Panc1 (cell line): ENCODE measurements at regions not wholly inside any gene's neighbourhood (a gene's known extent, or its start where the extent isn't known, plus 50 kb on each side); places are given as distances from the start of the nearest gene placed in this dataset.

Experiments used
- ATAC-seq: fragments of 200-7000 bp; cut with Tn5 transposase; 2 replicates; pipeline ENCODE4 v1.9.1; 2020; ENCODE audit warnings: mild to moderate bottlenecking, moderate library complexity
- BruUV-seq: library from RNA; stranded (reverse); fragments of 400-500 nt; replicated peaks from 2 replicates; lab custom pipeline; 2021; lab: Mats Ljungman, UMichigan
- CTCF ChIA-PET: fragments of 300-600 bp; sonication (Branson Sonifier 250); formaldehyde crosslinking; loops from one replicate; lab custom pipeline; 2022; ENCODE audit warnings: antibody characterized with exemption; lab: Charles Lee
- POLR2A ChIA-PET: fragments of 300-600 bp; sonication (Branson Sonifier 250); formaldehyde crosslinking; loops from one replicate; lab custom pipeline; 2022; ENCODE audit warnings: antibody characterized with exemption; lab: Charles Lee
- DNase-seq: peaks from one replicate; pipeline ENCODE4 v3.0.0-alpha.2; 2010; ENCODE audit warnings: low read depth, low spot score
- H3K27ac ChIP-seq: 2 replicates; pipeline ENCODE4 v1.5.1; 2011; ENCODE audit warnings: mild to moderate bottlenecking, low read length, inconsistent platforms
- H3K27me3 ChIP-seq: fragments of 200-500 bp; sonication (Bioruptor generic); 2 replicates; pipeline ENCODE4 v1.6.0; 2014; ENCODE audit warnings: low read length, inconsistent platforms; ENCODE audit not compliant: control insufficient read depth, insufficient read depth
- H3K36me3 ChIP-seq: fragments of 200-500 bp; sonication (Bioruptor generic); 2 replicates; pipeline ENCODE4 v1.5.1; 2014; ENCODE audit warnings: inconsistent platforms, mild to moderate bottlenecking, low read length, moderate library complexity; ENCODE audit not compliant: control insufficient read depth, insufficient read depth
- H3K4me1 ChIP-seq: 2 replicates; pipeline ENCODE4 v1.5.1; 2011; ENCODE audit warnings: inconsistent platforms, mild to moderate bottlenecking, low read length, moderate library complexity; ENCODE audit not compliant: control insufficient read depth, insufficient read depth
- H3K4me3 ChIP-seq, 2 experiments: 2 replicates each; pipeline ENCODE4 v1.5.1; 2011 to 2012; ENCODE audit warnings: low read depth in 2 of 2, low read length in 2 of 2, mild to moderate bottlenecking in 2 of 2, inconsistent platforms in 1 of 2, moderate library complexity in 1 of 2
- H3K9me3 ChIP-seq: fragments of 200-500 bp; sonication (Bioruptor generic); 2 replicates; pipeline ENCODE4 v1.5.1; 2014; ENCODE audit warnings: low read depth, mild to moderate bottlenecking, inconsistent platforms, low read length, moderate library complexity; ENCODE audit not compliant: control insufficient read depth, insufficient read depth
- POLR2AphosphoS5 ChIP-seq: IDR thresholded peaks from 2 replicates; pipeline ENCODE4 v1.6.1; 2012; ENCODE audit warnings: mild to moderate bottlenecking, low read depth, low read length, moderate library complexity
- SIN3A ChIP-seq: IDR thresholded peaks from 2 replicates; pipeline ENCODE4 v1.6.1; 2012; ENCODE audit warnings: low read depth, mild to moderate bottlenecking, low read length, moderate library complexity, borderline replicate concordance; ENCODE audit not compliant: insufficient read depth
- TCF7L2 ChIP-seq: IDR thresholded peaks from 2 replicates; pipeline ENCODE4 v1.6.1; 2011; ENCODE audit warnings: mild to moderate bottlenecking, low read depth, low read length, inconsistent platforms
- in situ Hi-C: cut with HindIII; loops from 2 replicates; pipeline ENCODE4 v1.10.0; 2016; ENCODE audit warnings: low sequenced_read_pairs, low pct_unique_long_range_greater_than_20kb
- intact Hi-C: fragments of 100-400 bp; cut with micrococcal nuclease; formaldehyde crosslinking; loops from one replicate; pipeline ENCODE4 v1.10.0; 2022; ENCODE audit not compliant: unreplicated experiment
- TF ChIP-seq, protein P1 (sequence below), 2 experiments: IDR thresholded peaks; 2 replicates each; pipeline ENCODE4 v1.6.1; 2011 to 2012; ENCODE audit warnings: low read depth in 2 of 2, control low read depth in 1 of 2, low read length in 1 of 2, mild to moderate bottlenecking in 1 of 2, moderate library complexity in 1 of 2; ENCODE audit not compliant: insufficient read depth in 1 of 2
- TF ChIP-seq, protein P2 (sequence below): fragments of 450-650 bp; IDR thresholded peaks from 2 replicates; pipeline ENCODE4 v1.5.1; 2017; ENCODE audit warnings: mild to moderate bottlenecking

DNA sequence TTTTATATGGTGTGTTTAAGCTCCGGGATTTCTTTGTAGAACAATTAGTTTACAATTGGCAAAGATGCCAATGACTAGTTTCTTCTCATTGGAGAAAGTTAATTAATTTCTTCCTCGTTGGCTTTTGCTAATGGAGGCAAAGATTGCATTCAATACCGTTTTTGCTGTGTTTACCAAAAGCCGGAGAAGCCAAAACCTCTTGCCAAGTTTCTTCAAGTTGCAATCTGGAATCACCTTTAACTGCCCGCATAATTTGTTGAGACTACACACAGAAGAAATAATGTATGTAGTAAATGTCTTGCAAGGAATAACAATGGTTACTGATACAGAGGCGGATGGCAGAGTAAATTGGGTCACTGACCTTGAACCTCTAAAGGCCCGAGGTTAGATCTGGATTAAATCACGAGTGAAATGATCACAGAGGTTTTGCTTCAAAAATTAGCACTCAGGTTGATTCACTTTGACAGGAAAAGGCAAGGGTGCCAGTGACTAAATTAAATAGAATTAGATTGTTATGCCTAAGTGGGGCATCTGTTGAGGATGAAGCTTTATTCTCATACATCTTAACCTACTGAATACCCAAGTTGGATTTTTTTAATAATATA is 732.1 kb upstream of the NR2F2 start:
- no peaks in the 10 kb centered on the region for H3K4me1 ChIP-seq
- ChIA-PET CTCF (no interaction called here), POLR2A (no interaction called here)
- in situ Hi-C loops: no loop called here
- H3K9me3 ChIP-seq: no peaks in the 10 kb centered on the region
- ATAC-seq: no peak
- no peaks in the 10 kb centered on the region for H3K36me3 ChIP-seq
- TF ChIP-seq POLR2AphosphoS5 (no peak), SIN3A (no peak), TCF7L2 (no peak)
- TF ChIP-seq, protein P1, sequence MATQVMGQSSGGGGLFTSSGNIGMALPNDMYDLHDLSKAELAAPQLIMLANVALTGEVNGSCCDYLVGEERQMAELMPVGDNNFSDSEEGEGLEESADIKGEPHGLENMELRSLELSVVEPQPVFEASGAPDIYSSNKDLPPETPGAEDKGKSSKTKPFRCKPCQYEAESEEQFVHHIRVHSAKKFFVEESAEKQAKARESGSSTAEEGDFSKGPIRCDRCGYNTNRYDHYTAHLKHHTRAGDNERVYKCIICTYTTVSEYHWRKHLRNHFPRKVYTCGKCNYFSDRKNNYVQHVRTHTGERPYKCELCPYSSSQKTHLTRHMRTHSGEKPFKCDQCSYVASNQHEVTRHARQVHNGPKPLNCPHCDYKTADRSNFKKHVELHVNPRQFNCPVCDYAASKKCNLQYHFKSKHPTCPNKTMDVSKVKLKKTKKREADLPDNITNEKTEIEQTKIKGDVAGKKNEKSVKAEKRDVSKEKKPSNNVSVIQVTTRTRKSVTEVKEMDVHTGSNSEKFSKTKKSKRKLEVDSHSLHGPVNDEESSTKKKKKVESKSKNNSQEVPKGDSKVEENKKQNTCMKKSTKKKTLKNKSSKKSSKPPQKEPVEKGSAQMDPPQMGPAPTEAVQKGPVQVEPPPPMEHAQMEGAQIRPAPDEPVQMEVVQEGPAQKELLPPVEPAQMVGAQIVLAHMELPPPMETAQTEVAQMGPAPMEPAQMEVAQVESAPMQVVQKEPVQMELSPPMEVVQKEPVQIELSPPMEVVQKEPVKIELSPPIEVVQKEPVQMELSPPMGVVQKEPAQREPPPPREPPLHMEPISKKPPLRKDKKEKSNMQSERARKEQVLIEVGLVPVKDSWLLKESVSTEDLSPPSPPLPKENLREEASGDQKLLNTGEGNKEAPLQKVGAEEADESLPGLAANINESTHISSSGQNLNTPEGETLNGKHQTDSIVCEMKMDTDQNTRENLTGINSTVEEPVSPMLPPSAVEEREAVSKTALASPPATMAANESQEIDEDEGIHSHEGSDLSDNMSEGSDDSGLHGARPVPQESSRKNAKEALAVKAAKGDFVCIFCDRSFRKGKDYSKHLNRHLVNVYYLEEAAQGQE (IDR thresholded peaks at IDR 0.05; ENCODE audit: insufficient read depth in 1 of 2, low read depth in 2 of 2, low read length in 1 of 2): no peak
- TF ChIP-seq, protein P2, sequence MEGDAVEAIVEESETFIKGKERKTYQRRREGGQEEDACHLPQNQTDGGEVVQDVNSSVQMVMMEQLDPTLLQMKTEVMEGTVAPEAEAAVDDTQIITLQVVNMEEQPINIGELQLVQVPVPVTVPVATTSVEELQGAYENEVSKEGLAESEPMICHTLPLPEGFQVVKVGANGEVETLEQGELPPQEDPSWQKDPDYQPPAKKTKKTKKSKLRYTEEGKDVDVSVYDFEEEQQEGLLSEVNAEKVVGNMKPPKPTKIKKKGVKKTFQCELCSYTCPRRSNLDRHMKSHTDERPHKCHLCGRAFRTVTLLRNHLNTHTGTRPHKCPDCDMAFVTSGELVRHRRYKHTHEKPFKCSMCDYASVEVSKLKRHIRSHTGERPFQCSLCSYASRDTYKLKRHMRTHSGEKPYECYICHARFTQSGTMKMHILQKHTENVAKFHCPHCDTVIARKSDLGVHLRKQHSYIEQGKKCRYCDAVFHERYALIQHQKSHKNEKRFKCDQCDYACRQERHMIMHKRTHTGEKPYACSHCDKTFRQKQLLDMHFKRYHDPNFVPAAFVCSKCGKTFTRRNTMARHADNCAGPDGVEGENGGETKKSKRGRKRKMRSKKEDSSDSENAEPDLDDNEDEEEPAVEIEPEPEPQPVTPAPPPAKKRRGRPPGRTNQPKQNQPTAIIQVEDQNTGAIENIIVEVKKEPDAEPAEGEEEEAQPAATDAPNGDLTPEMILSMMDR: no peak
- H3K27ac ChIP-seq: no peak overlapping the region
- intact Hi-C loops: no loop called here
- DNase-seq: no peak
- H3K27me3 ChIP-seq: no peaks in the 10 kb centered on the region
- BruUV-seq: no TSS peak
- H3K4me3 ChIP-seq: no peak overlapping the region

DNA sequence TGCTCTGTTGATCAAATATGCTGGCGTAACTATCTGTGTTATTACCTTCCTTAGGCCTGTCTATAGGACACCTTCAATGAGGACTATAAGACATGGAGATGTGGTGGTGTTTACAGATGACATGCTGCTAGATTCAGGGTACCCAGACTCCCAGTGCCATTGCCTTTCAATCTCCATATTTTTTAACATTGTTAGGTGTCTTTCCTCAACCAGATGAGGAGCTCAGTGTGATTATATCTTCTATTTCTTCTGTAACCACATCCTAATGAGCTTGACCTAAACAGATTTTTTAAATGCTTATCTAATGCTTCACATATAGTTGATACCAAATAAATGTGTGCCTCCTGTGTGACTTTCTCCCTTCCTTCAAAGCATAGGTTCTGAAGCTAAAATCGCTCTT is 730.1 kb upstream of the NR2F2 start:
- DNase-seq (no peak), ATAC-seq (no peak)
- BruUV-seq: no TSS peak
- CTCF ChIA-PET: no interaction called here
- Histone ChIP-seq H3K4me3 (no peak overlapping the region), H3K9me3 (no peaks in the 10 kb centered on the region), H3K4me1 (no peaks in the 10 kb centered on the region), H3K27ac (no peak overlapping the region), H3K36me3 (no peaks in the 10 kb centered on the region), H3K27me3 (no peaks in the 10 kb centered on the region)
- intact Hi-C loops: no loop called here
- no peak for TF ChIP-seq TCF7L2
- POLR2A ChIA-PET: no interaction called here
- in situ Hi-C loops: no loop called here

DNA sequence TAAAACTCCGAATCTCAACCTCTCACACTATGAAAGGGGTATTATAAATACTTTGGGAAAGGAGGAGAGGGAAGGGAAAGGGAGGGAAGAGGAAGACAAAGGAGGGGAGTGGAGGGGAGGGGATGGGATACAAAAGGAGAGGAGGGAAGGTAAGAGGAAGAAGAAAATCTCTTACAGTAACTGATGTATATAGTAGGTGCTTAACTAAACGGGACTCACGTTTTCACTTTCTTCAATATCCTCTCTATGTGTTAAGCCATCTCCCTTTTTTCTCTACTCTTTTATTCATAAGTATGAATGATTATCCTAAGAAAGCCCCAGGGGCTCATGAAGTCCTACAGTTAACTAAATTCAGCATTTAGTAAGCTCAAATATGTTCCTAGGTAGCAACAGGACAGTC is 729.6 kb upstream of the NR2F2 start:
- no peak for TF ChIP-seq SIN3A
- intact Hi-C loops: no loop called here
- Histone ChIP-seq H3K27me3 (no peaks in the 10 kb centered on the region), H3K27ac (no peak overlapping the region), H3K4me1 (no peaks in the 10 kb centered on the region), H3K4me3 (no peak overlapping the region), H3K36me3 (no peaks in the 10 kb centered on the region), H3K9me3 (no peaks in the 10 kb centered on the region)
- ChIA-PET POLR2A (no interaction called here), CTCF (no interaction called here)
- in situ Hi-C loops: no loop called here
- no TSS peak for BruUV-seq
- DNase-seq (no peak), ATAC-seq (no peak)
